GM18498 (cell line): ENCODE measurements at regions not wholly inside any gene's neighbourhood (a gene's known extent, or its start where the extent isn't known, plus 50 kb on each side); places are given as distances from the start of the nearest gene placed in this dataset.
"Not testable (repeated sequence)": the region's sequence is repeated elsewhere in the genome, so short reads cannot be mapped to it uniquely, and the experiment has no call there.

Experiments used
- ATAC-seq: cut with Tn5 transposase; IDR thresholded peaks from one replicate; pipeline ENCODE4 v1.9.1; 2021; ENCODE audit warnings: mild to moderate bottlenecking, moderate library complexity; ENCODE audit not compliant: unreplicated experiment

DNA sequence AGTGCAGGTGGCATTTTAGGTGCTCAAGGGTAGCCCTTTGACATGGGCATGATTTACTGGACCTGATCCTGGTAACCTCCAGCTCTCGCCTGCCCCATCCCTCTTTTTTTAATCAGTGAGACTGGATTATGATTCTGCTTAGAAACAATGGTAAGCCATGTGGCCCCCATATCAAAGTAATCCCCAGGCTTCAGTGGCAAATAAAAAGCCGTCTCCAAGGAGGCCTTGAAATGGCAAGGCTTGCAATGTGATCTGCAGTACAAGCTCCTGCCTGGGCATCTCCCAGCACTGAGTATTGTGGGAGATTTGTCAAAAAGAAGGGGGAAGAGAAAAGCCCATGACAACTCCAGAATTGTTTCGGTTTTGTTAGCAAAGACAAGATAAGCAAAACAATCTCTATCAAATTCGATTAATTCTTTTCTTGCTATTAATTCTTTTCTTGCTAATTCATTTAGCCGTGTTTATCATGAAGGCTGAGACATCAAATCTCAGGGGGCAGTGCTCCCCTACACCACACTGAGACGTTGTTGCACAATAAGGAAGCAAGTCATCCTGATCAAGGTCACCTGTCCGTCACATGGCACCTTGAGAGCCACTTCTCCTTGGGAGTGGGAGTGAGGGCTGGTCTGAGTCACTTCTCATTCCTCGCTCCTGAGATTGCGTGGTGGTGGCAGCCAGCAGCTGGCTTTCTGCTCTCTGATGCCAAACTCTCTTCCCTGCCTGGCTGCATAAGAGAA lies 312.7 kb upstream of the GATB start:
- no peak for ATAC-seq

GRCh38 chr4:152072906-152073305 lies 312.1 kb upstream of the GATB start:
- ATAC-seq = no peak

- no peak for ATAC-seq
These were observed 311.2 kb upstream of the GATB start for GRCh38 chr4:152072001-152072485.

DNA sequence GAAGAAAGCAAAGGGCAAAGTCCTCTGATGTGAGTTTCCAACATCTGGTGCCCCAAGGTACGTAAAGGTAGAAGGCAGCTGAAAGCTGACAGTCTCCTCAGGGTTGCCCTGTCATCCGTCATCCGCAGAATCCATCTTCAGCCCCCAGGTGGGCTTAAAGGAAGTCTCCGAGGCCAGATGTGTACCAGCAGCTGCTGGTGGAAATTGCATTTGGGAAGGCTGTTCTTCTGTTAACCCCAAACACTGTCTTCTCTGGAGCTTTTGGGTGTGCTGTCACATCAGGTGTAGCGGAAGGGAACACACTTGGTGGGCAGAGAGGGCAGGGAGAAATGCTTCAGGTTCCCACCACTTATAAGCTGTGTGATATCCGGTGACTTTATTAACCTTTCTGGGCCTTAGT lies 310.0 kb upstream of the GATB start:
- no peak for ATAC-seq

DNA sequence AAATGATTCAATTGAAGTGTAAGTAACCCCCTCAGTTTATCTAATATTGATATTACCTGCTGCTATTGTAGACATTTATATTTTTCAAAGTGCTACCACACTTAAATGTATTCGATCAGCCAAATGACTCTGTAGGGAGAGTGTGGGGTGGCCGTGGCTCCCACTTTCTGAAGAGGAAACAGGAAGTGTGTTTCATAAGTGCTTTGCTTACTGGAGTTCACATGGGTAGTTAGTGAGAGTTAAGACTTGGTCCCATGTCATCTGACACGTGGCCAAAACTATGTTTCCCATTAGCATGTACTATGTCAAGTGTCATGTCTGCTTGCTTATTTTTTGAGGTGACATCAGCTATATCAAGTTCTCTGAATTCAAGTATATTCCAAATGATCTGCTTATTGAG lies 308.1 kb upstream of the GATB start:
- ATAC-seq = no peak

GRCh38 chr4:152065545-152065944 lies 304.7 kb upstream of the GATB start:
- ATAC-seq = no peak

- ATAC-seq = no peak
These were observed 303.9 kb upstream of the GATB start for GRCh38 chr4:152064753-152065152.

DNA sequence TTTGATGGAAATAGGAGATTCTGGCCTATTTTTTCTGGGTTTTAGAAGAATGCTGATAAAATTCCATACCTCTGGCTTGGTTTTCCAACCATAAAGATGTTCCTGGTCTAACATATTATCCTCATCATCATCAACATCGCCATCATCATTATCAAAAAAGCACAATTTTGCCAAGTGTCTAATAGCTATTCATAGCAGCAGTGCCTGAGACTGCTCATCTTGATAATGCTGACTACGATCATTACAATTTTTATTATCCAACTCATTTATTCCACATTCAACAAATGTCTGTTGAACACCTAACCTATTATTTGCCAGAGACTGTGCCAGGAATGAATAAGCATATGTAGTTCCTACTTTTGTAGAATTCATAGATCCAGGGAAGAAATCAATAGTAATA lies 303.5 kb upstream of the GATB start:
- ATAC-seq = no peak

DNA sequence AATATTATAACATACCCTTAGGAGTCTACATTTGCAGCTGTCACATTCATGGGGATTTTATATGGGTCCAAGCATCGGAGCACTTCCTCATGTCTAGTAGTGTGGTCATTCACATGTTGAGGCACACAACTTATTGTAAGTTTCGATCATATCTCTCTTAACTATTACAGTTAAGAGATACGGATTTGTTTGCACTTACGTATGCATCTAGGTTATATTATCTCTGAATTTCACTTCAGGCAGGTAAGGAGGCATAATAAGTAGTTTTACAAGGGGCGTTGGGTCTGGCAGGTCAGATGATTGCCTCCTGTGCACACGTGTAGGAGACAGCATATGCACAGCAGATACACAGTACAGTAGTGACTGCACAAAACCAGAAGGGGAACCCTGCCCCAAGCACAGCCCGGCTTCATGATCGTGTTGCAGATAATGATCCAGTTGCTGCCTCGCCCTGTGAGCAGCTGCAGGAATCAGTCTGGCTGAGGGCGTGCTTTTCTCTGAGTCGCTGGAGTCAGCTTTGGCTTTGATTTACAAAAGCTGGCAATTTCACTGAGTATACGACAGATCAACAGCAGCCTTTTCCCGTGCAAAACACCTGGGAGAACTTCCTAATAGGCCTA lies 302.9 kb upstream of the GATB start:
- ATAC-seq = no peak

DNA sequence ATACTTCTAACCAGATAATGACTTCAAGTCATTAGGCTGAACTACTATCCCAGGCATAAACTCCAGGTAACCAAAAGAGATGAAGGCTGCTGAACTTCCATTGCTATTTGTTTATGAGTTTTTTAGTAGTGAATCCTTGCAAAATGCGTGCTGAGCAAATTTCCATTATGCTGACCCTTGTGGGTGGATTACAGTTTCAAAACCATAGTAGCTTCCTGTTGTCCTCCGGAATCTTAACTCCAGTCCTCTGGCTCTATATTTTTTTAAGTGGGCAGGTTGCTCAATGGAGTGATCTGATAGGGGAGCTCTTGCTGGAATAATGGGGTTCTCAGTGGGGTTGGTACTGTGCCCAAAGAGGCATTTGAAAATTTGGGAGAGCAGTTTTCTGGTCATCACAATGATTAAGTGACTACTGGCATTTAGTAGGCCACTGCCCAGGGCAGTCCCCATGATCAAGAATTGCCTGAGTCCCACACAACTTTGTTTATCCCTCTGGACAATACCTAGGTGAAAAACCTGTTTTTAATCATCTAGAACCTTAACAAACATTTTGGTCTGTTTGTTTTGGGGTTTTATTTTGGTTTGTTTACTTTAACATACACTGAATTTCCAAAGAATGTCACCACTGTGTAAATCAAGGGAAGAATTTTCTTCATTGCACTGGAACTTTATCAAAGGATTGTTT lies 302.3 kb upstream of the GATB start:
- ATAC-seq = no peak

- ATAC-seq = no peak
These were observed 293.9 kb upstream of the GATB start for GRCh38 chr4:152054731-152055130.

- ATAC-seq = no peak
These were observed 291.7 kb upstream of the GATB start for GRCh38 chr4:152052451-152053057.

DNA sequence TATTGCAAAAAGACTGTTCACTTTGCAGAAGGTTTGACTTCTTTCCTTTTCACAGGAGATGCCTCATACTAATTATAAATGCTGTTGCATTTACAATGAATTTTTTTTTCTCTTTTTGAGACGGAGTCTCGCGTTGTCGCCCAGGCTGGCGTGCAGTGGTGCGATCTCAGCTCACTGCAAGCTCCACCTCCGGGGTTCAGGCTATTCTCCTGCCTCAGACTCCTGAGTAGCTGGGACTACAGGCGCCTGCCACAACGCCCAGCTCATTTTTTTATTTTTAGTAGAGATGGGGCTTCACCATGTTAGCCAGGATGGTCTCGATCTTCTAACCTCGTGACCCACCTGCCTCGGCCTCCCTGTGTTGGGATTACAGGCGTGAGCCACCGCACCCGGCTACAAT lies 290.5 kb upstream of the GATB start:
- ATAC-seq = not testable (repeated sequence)

DNA sequence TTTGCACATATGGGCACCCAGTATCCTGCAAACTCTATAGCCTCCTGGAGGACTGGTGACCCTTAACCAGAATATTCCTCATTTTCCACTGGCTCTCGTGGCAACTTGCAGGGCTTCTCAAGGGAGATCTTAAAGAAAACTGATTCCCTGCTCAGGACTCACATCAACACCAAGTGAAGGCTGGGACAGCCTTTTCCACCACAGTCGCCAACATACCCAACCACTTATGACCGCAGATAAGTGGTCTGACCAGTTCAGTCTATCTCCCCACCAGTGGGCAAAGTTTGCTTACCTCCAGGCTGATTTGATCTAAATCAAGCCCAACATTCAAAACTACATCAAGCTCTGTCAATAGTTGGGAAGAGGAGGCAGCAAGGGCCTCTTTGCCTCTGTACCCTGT lies 289.3 kb upstream of the GATB start:
- ATAC-seq = no peak

- ATAC-seq = no peak
These were observed 286.6 kb upstream of the GATB start for GRCh38 chr4:152047451-152047850.

GRCh38 chr4:152045807-152046571 lies 285.2 kb upstream of the GATB start:
- peak; percentile 72 for ATAC-seq

- peak; percentile 40 for ATAC-seq
These were observed 284.6 kb upstream of the GATB start for GRCh38 chr4:152045449-152045806.

- no peak for ATAC-seq
These were observed 283.7 kb upstream of the GATB start for GRCh38 chr4:152044331-152045036.

GRCh38 chr4:152041295-152041694 lies 280.5 kb upstream of the GATB start:
- ATAC-seq = no peak

- no peak for ATAC-seq
These were observed 278.9 kb upstream of the GATB start for GRCh38 chr4:152039691-152040090.
